ENCODE measurements at regions not wholly inside any gene's neighbourhood (a gene's known extent, or its start where the extent isn't known, plus 50 kb on each side); places are given as distances from the start of the nearest gene placed in this dataset.

GRCh38 chr18:34077599-34077998 lies 147.1 kb downstream of the NOL4 start:
- Histone ChIP-seq H3K27ac (no peak overlapping the region), H3K4me3 (no peak overlapping the region), H3K36me3 (no peaks in the 10 kb centered on the region), H3K9me3 (no peaks in the 10 kb centered on the region), H3K4me1 (no peaks in the 10 kb centered on the region), H3K27me3 (no peaks in the 10 kb centered on the region)
- DNase-seq: no peak
- no peak for ATAC-seq
- no peak for TF ChIP-seq CTCF (IDR thresholded peaks at IDR 0.05)
- intact Hi-C loops (cut with DNase I): no loop called here

- intact Hi-C loops (cut with DNase I): no loop called here
- no peak overlapping the region for H3K4me3 ChIP-seq
Measured at GRCh38 chr18:34075963-34076860, 148.5 kb downstream of the NOL4 start.

GRCh38 chr18:34061226-34061625 lies 163.5 kb downstream of the NOL4 start:
- no peak for DNase-seq
- Histone ChIP-seq H3K4me3 (no peak overlapping the region), H3K9me3 (no peaks in the 10 kb centered on the region), H3K36me3 (no peaks in the 10 kb centered on the region), H3K4me1 (no peaks in the 10 kb centered on the region), H3K27me3 (no peaks in the 10 kb centered on the region), H3K27ac (no peak overlapping the region)
- intact Hi-C loops (cut with DNase I): no loop called here
- ATAC-seq: no peak
- no peak for TF ChIP-seq CTCF (IDR thresholded peaks at IDR 0.05)

More at GRCh38 chr18:34075963-34076860, 148.5 kb downstream of the NOL4 start:
- no peak overlapping the region for H3K27ac ChIP-seq
- no peaks in the 10 kb centered on the region for H3K36me3 ChIP-seq
- H3K27me3 ChIP-seq: no peaks in the 10 kb centered on the region
- H3K4me1 ChIP-seq: no peaks in the 10 kb centered on the region
- no peak for TF ChIP-seq CTCF (IDR thresholded peaks at IDR 0.05)
- ATAC-seq: no peak
- H3K9me3 ChIP-seq: no peaks in the 10 kb centered on the region
- no peak for DNase-seq

GRCh38 chr18:34055227-34055626 lies 169.5 kb downstream of the NOL4 start:
- Histone ChIP-seq H3K36me3 (no peaks in the 10 kb centered on the region), H3K4me1 (no peaks in the 10 kb centered on the region), H3K4me3 (no peak overlapping the region), H3K27me3 (no peaks in the 10 kb centered on the region), H3K9me3 (no peaks in the 10 kb centered on the region), H3K27ac (no peak overlapping the region)
- DNase-seq: no peak
- intact Hi-C loops (cut with DNase I): no loop called here
- no peak for ATAC-seq
- TF ChIP-seq CTCF (IDR thresholded peaks at IDR 0.05): no peak

GRCh38 chr18:34050661-34051060 lies 174.1 kb downstream of the NOL4 start:
- Histone ChIP-seq H3K4me3 (no peak overlapping the region), H3K4me1 (no peaks in the 10 kb centered on the region), H3K36me3 (no peaks in the 10 kb centered on the region), H3K27me3 (no peaks in the 10 kb centered on the region), H3K27ac (no peak overlapping the region), H3K9me3 (no peaks in the 10 kb centered on the region)
- intact Hi-C loops (cut with DNase I): no loop called here
- ATAC-seq (no peak), DNase-seq (no peak)
- no peak for TF ChIP-seq CTCF (IDR thresholded peaks at IDR 0.05)
